Fibroblast of skin of abdomen (primary cell): ENCODE measurements at regions not wholly inside any gene's neighbourhood (a gene's known extent, or its start where the extent isn't known, plus 50 kb on each side); places are given as distances from the start of the nearest gene placed in this dataset.
"Not testable (repeated sequence)": the region's sequence is repeated elsewhere in the genome, so short reads cannot be mapped to it uniquely, and the experiment has no call there.

Source experiments
- DNase-seq: peaks from one replicate; pipeline ENCODE4 v3.0.0-alpha.2; 2013

DNA sequence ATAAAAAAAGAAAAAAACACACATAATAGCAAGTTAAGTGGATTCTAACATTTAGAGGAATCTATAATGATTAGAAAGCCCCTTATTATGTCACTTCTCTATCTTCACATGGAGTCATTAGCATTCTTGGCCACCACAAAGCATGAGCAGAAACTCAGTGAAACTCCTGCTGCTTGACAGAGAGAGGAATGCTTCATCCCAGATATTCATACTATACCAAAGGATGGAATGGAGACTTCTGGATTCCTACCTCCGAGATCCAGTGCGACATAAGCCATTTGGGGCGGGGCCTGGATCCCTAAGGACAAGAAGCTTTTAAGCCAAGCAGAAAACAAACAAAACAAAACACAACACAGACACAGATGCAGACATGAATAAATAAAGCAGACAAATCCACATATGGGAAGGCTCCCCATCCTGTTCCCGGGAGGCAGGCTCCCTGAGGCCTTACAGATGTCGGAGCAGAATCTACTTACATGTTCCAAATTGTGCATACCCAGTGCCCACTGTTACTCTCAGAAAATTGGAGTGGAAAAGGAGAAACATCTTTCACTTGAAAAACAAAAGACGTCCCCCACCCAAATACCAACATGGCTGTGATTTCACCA, 727.3 kb downstream of the MAFB start:
- DNase-seq: peak; percentile 44

DNA sequence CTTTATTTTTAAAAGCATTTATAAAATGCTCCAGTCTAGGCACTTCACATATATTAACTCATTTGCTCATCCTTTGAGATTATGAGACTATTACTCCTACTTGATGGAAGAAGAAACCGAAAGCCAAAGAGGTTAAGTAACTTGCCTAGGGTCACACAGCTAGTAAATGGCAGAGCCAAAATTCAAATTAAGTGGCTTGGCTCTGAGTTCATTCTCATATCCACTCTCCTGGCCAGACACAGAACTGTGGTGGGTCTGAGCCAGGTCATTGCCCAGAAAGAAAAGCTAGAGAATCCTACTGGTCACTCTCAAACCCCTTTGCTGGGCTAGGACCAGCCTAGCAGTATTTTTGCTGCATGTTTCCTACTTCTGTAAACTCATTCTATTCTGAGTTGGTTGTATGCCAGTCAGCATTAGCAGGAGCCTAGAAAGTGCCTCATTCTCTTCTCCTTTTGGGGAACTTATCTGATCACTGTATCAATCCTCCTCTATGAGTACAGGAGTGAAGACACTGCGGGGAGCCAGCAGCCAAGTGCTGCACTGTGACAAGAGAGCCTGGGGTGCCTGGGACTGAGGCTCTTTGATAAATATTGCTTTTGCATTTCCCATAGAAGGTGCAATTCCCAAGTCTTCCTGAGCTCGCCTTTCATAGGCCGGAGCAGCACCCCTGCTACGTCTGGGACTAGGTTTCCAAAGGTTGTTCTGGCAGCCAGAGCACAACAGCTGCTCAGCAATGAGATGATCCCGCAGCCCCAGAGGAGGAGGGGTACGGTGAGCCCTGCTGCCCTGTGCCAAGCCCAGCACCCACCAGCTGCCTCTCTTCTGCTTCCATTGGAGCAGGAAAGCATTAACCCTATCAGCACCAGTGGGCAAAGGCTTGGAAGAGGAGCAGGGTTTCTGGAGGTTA, 728.3 kb downstream of the MAFB start:
- DNase-seq: no peak

DNA sequence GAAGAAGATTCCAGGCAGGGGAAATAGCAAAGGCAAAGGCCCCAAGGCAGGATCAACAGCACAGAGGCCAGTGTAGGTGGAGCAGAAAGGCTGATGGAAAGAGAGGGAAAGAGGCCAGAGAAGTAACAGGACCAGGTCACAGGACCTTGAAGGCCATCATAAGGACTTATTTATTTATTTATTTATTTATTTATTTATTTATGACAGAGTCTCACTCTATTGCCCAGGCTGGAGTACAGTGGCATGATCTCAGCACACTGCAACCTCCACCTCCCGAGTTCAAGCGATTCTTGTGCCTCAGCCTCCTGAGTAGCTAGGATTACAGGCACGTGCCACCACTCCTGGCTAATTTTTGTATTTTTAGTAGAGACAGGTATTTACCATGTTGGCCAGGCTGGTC, 731.1 kb downstream of the MAFB start:
- not testable (repeated sequence) for DNase-seq

DNA sequence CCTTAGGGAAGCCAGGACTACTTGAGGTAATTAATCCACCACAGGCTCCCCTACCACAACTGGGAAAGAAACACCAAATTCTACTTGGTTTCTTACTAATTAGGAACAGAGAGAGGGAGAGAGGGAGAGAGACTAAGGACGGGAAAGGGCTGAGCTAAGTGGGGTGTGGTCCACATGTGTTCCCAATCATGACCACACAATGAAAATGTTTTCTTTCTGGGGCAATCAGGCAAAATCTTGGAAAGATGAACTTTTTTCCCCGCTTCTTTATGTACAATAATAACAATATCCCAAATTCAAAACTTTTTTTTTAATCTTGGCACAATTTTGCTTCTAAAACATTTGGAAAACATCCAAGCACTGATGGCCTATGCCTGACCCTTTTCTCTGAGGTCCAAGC, 734.4 kb downstream of the MAFB start:
- DNase-seq: peak; percentile 63

DNA sequence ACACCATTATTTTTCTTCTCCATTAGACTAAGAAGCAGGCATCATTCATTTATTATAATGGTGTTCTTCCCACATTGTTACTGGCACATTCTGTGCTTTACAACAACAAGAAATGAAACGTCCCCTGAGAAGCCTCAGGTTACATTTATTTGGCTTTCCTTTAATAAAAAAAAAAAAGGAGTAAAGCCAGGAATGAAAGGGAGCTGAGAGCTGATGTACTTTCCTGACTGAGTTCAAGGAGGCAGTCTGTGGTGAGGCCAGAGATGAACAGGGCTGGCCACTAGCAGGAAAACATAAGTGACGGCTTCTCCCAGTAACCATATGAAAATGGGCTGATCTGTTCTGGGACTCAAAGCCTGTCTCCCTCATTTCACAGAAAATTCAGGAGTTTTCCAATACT, 742.1 kb downstream of the MAFB start:
- DNase-seq: no peak

DNA sequence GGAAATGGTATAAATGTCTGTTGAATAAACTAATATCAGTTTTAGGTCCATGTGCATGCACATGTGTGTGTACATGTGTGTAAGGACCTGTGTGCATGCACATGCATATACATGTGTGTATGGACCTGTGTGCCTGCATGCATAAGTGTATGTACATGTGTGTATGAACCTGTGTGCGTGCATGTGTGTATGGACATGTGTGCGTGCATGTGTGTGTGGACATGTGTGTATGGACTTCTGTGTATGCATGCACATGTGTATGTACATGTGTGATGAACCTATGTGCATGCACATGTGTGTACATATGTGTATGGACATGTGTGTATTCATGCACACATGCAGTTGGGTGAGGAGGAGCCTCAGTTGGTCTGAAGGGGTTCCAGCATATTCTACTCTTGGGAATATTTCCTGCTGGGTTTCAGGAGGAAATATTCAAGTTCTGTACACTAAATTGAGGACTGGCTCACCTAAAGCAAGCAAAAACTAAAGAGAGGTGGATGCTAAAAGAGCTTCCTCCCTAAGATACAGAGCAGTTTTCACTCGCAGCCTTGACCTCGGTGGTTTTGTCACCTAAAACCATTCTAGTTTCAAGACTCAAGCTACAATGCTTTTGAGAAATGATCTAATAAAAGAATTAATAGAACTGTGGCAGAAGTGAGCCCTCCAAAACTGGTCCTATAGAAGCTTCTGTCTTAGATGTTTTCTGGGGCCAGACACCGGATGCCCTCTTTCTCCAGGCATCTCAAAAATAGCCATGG, 742.8 kb downstream of the MAFB start:
- no peak for DNase-seq

DNA sequence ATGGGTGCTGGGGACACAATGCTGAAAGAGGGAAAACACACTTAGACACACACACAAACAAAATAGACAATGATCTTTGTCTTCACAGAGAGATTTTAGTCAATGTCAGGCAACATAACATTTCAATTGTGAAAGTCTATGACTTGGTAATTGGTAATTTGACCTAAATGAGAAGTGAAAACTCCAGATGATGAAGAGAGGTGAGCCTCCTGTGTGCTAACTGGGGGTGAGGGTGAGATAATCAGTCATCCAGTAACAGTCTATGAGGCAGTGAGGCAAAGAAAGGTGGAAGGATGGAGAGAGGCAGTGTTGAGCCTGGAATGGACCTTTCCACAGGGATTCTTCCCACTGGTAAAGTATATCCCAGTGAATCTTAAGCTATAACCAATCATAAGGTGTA, 744.2 kb downstream of the MAFB start:
- no peak for DNase-seq

DNA sequence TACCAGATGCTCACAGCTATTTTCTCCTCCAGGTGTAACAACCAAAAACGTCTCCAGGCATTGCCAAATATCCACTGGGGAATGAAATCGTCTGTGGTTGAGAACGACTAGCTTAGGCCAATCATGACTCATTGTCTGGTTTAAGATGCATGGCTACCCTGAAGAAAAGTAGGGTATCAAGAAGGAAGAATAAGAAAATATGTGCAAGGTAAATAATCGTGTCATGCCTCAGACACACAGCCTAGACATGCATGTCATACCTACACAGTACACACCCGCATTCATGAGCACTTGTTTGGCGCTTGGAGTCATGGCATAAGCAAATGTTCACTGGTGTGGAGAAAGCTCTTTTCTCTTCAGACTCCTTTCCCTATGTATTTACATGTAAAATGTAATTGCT, 745.7 kb downstream of the MAFB start:
- peak; percentile 14 for DNase-seq

DNA sequence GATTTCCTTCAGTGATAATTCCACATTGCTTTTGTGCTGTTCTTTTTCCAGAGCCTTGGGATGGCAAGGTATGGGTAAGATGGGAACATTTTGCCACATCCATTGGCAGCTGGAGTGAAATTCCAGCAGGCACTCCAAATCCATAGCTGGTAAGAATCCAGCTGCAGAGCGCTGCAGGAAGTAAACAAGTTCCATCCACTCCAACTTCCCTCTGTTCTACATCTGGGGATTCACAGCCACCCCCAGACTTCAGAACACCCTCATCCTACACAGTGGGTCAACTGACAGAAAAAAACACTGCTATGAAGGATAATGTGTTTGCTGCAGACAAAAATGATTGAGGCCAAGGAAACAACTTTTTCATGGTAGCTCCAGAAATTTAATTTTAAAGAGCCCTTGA, 747.8 kb downstream of the MAFB start:
- no peak for DNase-seq

DNA sequence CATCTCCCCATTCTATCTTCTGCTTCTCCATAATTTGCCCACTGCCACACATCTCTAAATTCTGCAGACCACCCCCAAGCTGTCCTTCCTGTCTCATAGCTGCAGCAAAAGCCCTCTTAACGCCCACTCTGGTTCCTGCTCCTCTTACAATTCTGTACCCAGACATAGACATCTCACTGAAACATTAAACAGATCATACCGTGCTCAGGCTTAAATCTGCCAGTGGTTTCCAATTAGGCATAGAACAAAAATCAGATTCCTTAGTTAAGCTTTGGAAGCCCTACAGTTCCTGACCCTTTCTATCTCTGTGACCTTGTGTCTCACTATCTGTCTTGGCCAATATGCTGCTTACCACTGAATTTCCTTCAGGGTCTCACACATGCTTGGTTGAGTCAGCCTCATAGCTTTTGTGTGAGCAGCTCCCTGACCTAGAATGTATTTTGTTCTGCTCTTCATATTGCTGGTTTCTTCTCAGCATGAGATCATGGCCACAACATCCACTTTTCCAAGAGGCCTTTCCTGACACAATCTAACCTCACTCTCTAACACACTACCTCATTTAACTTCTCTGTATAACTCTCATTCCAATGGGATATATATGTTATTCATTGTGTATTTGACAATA, 749.7 kb downstream of the MAFB start:
- peak; percentile 53 for DNase-seq

DNA sequence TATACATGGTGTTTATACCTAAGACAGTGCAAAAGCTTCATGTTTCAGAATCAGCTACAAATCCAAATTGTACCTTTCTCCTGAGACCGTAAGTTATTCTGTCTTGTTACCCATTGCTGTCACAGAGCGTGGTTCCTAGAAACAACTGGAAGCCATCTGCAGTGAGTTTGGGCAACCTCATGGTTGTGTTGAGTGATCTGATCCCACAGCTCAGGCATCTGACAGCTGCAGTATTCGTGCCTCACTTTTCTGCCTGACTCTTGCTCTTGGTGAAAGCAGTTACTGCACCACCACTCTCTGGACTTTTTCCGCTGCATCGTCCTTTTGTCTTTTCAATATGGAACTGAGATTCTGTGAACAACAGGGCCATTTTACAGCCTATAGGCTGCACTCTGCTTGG, 752.6 kb downstream of the MAFB start:
- no peak for DNase-seq

DNA sequence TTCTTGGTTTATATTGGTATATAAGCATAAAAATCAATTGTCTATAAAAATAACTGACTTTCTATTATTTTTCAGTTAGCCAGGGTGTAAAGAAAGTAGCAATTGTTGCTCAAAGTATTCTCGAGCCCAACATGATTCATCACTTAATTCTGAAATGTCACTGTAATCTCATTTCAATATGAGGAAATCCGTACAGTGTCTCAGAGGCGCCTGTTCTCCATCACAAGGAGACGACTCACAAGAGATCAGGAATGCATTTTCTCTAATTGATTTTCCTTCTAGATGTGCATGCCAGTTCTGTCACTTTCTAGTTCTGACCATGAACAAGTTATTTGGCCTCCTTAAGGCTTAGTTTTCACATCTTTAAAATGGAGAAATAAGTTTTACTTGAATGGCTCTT, 753.1 kb downstream of the MAFB start:
- DNase-seq: peak; percentile 61

DNA sequence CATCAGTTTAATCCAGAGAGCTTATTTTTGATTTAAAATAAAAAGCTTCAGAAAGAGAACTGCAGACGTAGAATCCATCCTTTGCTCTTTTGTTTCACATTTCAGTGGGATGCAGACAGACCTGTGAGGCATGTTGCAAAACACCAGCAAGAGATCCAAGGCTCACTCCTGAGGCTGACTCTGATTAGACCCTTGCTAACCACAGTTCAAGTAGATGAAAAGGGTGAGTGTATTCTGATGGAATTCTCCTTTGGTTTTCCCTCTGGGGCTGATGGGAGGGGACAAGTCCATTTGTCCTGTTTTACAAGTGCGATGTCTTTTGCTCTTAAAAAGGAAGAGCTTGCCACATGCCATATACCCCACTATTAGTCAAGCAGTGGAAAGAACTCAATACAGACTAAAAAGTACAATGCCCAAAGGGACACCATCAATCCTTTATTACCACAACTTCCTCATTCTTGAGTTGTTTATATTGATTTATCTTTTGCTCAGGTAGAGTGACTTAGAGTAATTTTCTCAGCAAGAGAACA, 772.7 kb downstream of the MAFB start:
- peak; percentile 31 for DNase-seq

DNA sequence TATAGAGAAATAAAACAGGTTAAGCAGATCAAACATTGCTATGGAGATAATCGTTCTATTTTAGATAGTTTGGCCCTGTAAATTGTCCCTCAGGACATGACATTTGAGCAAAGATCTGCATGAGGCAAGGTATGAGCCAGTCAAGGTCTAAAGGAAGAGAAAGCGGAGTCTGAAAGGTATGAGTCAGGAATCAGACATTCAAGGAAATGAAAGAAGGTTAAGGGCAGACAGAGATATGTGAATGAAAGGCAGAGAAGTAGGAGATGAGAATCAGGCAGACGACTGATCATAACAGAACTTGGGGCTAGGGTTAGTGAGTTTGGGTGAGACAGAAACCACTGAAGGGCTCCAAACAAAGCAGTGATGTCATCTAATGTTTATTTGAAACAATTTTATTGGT, 775.8 kb downstream of the MAFB start:
- DNase-seq: no peak

DNA sequence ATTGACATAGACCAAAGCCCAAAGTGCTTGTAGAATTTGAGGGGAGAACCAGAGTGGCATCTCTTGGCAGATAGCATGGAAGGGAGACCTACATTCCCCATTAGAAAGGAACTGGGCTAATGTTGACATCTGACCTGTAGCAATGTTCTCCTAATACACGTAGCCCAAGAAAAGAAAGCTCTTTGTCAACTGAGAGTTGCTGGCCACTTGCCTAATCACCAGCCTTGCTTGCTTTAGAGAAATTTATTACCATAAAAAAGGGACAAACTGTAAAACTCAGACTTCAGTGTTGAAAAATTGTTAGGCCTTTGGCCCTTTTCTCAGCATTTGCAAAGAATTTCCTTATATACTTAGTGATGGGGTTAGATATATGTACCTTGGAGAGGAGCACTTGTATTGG, 777.5 kb downstream of the MAFB start:
- DNase-seq: no peak

DNA sequence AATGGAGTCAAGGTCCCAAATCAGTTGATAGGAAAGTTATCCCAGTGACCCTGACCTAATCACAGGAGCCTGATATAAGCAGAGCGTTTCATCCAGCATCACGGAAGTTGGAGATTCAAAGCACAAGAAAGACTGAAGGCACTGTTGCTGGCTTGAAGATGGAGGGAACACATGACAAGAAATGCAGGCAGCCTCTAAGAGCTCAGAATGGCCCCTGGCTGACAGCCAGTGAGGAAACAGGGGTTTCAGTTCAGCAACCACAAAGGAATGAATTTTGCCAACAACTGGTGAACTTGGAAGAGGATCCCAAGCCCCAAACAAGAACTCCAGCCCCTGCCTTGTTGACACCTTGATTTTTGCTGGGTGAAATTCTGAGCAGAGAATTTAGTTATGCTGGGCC, 778.5 kb downstream of the MAFB start:
- DNase-seq: no peak

DNA sequence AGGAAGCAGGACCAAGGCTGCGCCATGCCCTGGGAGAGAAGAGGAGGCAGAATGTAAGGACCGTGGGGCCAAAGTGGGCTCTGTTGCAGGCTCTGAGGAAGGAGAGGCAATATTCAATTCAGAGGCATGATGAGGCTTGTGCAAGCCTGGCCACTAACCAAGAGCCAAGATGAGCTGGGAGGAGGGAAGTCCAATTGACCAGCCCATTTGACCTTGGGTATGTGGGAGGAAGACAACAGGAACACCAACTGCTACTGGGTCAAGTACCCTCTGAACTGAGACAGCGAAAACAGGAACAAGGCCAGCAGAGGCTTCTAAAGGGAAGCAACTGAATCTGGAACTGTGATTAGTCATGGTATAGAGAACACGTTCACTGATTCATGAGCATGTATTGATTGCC, 779.6 kb downstream of the MAFB start:
- no peak for DNase-seq

DNA sequence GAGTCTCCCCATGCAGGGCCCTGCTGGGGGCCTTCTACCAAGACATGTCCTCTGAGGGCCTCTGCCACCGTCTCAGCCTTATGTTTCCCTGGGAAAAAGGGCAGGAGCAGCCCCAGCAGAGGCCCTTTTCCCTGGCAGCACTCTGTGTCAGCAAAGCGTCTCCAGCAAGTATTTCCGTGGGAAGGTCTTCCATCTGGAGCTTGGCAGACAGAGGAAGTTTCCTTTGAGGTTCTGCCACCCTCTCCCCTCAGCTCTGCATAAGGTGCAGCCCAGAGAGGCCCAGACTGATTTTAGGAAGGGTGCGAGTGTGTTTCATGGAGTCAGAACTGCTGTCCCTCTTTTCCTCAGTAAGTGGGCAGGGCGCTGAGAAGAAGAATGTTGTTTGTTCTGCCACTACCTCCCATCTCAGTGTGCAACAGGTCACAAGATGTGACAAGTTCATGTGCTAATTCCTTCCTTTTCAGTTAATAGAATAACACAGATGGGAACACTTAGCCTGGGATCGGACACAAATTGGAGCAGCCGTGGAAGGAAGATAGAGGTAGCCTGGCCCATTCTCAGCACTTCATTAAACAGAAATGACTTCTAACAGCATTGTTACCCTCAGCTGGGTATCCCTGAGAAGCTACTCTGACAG, 784.4 kb downstream of the MAFB start:
- DNase-seq: no peak

DNA sequence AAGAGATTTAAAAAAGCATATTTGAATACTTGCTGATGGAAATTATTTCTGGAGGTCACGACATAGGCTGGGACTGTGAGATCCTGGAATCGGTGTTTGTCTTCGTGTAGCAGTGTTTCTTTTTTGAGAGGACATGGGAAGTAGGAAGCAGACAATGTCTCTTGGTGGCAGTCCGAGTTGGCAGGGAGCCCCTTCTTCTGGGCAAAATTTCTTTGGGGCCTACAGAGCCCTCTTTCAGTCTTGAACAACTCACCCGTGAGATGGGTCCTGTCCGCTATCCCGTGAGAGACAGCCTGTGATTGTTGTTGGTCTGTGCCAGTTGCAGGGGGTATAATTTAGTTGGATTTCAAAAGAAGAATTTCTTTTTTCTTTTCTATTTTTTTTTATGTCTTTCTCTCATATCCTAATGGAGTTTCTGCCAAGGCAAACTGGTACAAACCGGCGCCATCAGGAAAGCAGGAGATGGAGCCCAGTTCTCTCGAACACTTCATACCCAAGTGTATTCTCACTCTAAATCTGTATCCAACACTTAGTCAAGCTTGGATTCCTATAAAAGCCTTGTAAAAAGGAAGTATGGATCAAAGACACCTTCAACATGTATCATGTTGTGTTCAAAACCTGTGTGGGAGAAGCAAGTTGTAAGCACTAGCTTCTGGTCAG, 785.1 kb downstream of the MAFB start:
- DNase-seq: no peak

DNA sequence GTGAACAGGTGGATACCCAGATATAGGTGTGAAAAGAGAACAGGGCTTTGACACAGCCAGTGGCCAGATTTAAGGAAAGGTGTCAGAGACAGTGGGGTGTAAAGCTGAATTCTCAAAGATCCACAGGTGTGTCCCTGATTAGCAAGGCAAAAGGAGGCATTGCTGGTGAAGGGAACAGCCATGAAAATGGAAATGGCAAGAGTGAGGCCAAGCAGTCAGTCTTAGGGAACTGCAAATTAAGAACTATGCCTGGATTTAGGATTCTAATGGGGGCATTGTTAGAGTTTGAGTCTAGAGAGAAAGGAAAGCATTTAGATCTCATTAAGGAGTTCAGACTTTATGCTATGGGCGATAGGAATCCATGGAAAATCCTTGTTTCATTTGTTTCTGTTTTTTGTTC, 789.2 kb downstream of the MAFB start:
- no peak for DNase-seq

DNA sequence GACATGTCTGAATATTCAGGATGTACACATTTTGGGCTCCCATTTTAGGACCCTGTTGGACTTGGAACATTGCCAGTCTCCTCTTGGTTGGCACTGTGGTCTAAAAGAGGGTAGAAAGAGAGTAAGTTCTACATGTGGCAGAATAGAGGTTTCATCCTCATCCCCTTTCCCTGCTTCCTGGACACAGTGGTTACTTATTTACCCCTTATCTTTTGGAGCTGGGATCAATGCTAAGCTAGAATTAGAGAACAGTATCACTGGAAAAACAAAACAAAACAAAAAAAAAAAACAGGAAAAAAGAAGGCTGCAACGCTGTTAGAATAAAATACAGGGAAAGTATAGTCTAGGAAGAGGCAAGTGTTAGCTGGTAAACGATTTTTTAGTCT, 790.6 kb downstream of the MAFB start:
- DNase-seq: no peak
